Neutrophil (primary cell): ENCODE measurements at regions not wholly inside any gene's neighbourhood (a gene's known extent, or its start where the extent isn't known, plus 50 kb on each side); places are given as distances from the start of the nearest gene placed in this dataset.
"Not testable (repeated sequence)": the region's sequence is repeated elsewhere in the genome, so short reads cannot be mapped to it uniquely, and the experiment has no call there.

ENCODE experiments used
- H3K27ac ChIP-seq: fragments of 200-600 bp; sonication (generic); 2 replicates; pipeline ENCODE4 v1.5.1; 2016; ENCODE audit warnings: mild to moderate bottlenecking, moderate library complexity
- H3K27me3 ChIP-seq: fragments of 200-600 bp; sonication (generic); 2 replicates; pipeline ENCODE4 v1.6.0; 2016; ENCODE audit warnings: mild to moderate bottlenecking
- H3K36me3 ChIP-seq: fragments of 200-600 bp; sonication (generic); 2 replicates; pipeline ENCODE4 v1.5.1; 2017
- H3K4me1 ChIP-seq, 2 experiments: fragments of 200-600 bp in 1 of 2; sonication (generic) in 1 of 2; 1 replicate in 1 of 2; 2 replicates in 1 of 2; pipeline versions ENCODE4 v1.5.1 to v1.6.1; 2013 to 2016; ENCODE audit warnings: low read depth in 1 of 2, low read length in 1 of 2, mild to moderate bottlenecking in 1 of 2, moderate library complexity in 1 of 2; ENCODE audit not compliant: control insufficient read depth in 1 of 2, insufficient read depth in 1 of 2
- H3K4me3 ChIP-seq, 2 experiments: fragments of 200-600 bp in 1 of 2; sonication (generic) in 1 of 2; 1 replicate in 1 of 2; 2 replicates in 1 of 2; pipeline ENCODE4 v1.5.1; 2013 to 2016; ENCODE audit warnings: low read depth in 1 of 2, low read length in 1 of 2, mild to moderate bottlenecking in 1 of 2, moderate library complexity in 1 of 2
- H3K9me3 ChIP-seq: fragments of 200-600 bp; sonication (generic); 2 replicates; pipeline ENCODE4 v1.5.1; 2016
- TF ChIP-seq, protein P1 (sequence below): fragments of 200-600 bp; sonication (generic); IDR thresholded peaks from 2 replicates; pipeline ENCODE4 v1.5.1; 2016; ENCODE audit warnings: antibody characterized with exemption

DNA sequence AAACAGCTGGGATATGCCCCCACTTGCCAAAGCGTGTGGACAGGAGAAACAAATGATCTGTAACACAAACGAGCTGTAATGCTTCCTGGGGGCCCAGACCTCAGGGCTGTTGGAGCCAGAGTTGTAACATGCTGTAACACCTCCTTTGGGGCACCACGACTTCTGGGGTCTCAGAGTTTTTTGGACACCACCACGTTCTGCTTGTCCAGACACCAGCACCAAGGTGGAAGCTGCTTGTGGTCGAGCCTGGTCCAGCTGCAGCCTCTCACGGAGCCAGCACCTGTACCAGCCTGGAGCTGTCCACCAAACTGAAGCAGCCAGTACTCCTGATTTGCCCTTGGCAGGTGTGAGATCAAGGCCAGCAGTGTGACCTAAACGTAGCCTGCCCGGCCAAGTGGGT is 879.4 kb downstream of the SLC6A15 start:
- TF ChIP-seq, protein P1, sequence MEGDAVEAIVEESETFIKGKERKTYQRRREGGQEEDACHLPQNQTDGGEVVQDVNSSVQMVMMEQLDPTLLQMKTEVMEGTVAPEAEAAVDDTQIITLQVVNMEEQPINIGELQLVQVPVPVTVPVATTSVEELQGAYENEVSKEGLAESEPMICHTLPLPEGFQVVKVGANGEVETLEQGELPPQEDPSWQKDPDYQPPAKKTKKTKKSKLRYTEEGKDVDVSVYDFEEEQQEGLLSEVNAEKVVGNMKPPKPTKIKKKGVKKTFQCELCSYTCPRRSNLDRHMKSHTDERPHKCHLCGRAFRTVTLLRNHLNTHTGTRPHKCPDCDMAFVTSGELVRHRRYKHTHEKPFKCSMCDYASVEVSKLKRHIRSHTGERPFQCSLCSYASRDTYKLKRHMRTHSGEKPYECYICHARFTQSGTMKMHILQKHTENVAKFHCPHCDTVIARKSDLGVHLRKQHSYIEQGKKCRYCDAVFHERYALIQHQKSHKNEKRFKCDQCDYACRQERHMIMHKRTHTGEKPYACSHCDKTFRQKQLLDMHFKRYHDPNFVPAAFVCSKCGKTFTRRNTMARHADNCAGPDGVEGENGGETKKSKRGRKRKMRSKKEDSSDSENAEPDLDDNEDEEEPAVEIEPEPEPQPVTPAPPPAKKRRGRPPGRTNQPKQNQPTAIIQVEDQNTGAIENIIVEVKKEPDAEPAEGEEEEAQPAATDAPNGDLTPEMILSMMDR = no peak
- Histone ChIP-seq H3K9me3 (no peaks in the 10 kb centered on the region), H3K36me3 (no peaks in the 10 kb centered on the region), H3K27me3 (no peaks in the 10 kb centered on the region), H3K27ac (no peak overlapping the region), H3K4me1 (no peaks in the 10 kb centered on the region), H3K4me3 (no peak overlapping the region)

- H3K27me3 ChIP-seq, H3K36me3 ChIP-seq, H3K27ac ChIP-seq: not testable (repeated sequence)
Measured at GRCh38 chr12:84018556-84019179, 893.9 kb downstream of the SLC6A15 start.

GRCh38 chr12:84016956-84017355 is 895.6 kb downstream of the SLC6A15 start:
- Histone ChIP-seq H3K4me3 (no peak overlapping the region), H3K27ac (no peak overlapping the region), H3K27me3 (no peaks in the 10 kb centered on the region), H3K36me3 (no peaks in the 10 kb centered on the region), H3K4me1 (no peaks in the 10 kb centered on the region), H3K9me3 (no peaks in the 10 kb centered on the region)
- TF ChIP-seq, protein P1 = no peak

More at GRCh38 chr12:84018556-84019179, 893.9 kb downstream of the SLC6A15 start:
- not testable (repeated sequence) for H3K4me1 ChIP-seq, H3K4me3 ChIP-seq, H3K9me3 ChIP-seq

- TF ChIP-seq, protein P1 = no peak
- no peak overlapping the region for H3K27ac ChIP-seq
- H3K27me3 ChIP-seq = no peaks in the 10 kb centered on the region
- no peak overlapping the region for H3K4me3 ChIP-seq
- no peaks in the 10 kb centered on the region for H3K4me1 ChIP-seq
- no peaks in the 10 kb centered on the region for H3K36me3 ChIP-seq
- H3K9me3 ChIP-seq = no peaks in the 10 kb centered on the region
Measured at GRCh38 chr12:83997423-83997822, 915.2 kb downstream of the SLC6A15 start.

DNA sequence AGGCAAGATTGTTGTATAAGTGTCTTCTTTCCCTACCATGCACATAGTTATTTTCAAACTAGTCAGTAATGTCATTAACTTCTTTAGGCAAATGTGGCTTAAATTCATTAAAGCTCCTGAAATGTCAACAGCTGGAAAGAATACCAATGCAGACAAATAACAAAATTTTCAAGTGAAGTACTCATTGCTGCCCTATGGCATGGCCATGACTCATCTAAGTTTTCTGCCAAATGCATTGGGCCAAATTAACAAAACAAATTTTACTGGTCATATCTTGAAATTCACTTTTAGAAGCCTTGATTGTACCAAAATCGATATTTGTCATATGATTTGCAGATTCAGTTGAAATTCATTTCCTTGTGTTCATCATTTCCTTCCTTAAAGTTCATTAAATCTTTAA is 915.9 kb downstream of the SLC6A15 start:
- TF ChIP-seq, protein P1 = no peak

GRCh38 chr12:83985084-83985483 is 927.5 kb downstream of the SLC6A15 start:
- H3K27me3 ChIP-seq = no peaks in the 10 kb centered on the region
- TF ChIP-seq, protein P1 = no peak

More for the DNA sequence above, 915.9 kb downstream of the SLC6A15 start:
- H3K4me1 ChIP-seq = no peaks in the 10 kb centered on the region
- no peaks in the 10 kb centered on the region for H3K27me3 ChIP-seq
- H3K27ac ChIP-seq = no peak overlapping the region
- no peaks in the 10 kb centered on the region for H3K36me3 ChIP-seq
- H3K9me3 ChIP-seq = no peaks in the 10 kb centered on the region
- no peak overlapping the region for H3K4me3 ChIP-seq

More at GRCh38 chr12:83985084-83985483, 927.5 kb downstream of the SLC6A15 start:
- Histone ChIP-seq H3K27ac (no peak overlapping the region), H3K9me3 (no peaks in the 10 kb centered on the region), H3K4me1 (no peaks in the 10 kb centered on the region), H3K4me3 (no peak overlapping the region), H3K36me3 (no peaks in the 10 kb centered on the region)
